ENCODE measurements at regions not wholly inside any gene's neighbourhood (a gene's known extent, or its start where the extent isn't known, plus 50 kb on each side); places are given as distances from the start of the nearest gene placed in this dataset.
"Not testable (repeated sequence)": the region's sequence is repeated elsewhere in the genome, so short reads cannot be mapped to it uniquely, and the experiment has no call there.

DNA sequence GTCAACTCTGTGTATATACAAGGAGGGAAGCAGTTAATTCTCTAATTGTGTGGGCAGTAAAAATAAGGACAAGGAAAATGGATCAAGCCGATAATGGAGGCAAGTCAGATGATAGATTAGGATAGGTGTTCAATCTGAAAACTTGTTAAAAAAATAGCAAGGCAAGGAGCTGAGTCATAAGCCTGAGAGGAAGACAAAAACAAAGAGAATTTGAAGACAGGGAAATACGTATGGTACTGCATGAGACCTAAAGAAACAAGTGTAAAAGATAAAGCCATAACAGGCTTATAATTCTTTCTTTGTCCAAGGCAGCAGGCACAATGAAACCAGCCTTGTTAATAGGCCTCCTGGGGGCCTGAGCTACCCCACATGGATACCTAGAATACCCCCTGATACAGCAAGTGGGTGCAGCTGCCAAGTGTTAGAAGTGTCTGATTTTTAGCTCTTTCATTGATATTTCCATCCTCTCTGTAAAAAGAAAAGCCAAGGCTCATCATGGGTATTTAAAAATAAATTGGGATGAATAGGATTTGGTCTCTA, 1570.6 kb upstream of the LRRTM3 start:
- no peak for DNase-seq (ENCODE audit: low read depth)

GRCh38 chr10:65358565-65358964, 1567.3 kb upstream of the LRRTM3 start:
- DNase-seq (ENCODE audit: low read depth), result no peak

DNA sequence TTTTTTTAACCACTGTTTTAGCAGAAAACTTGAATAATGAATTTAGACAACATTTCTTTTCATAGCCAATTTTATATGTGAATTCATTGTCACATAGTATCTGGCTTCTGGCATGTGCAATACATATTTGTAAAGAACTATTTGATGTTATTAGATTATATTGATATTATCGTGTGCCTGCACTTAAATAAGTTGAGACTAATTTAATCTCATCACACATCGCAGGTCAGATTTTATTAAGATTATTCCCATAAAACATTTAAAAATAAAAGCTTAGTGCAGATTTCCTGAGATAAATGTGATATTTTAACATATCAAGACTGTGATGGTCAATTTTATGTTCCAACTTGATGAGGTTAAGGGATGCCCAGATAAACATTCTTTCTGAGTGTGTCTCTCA, 1565.3 kb upstream of the LRRTM3 start:
- no peak for DNase-seq (ENCODE audit: low read depth)

- no peak for DNase-seq (ENCODE audit: low read depth)
These were observed 1560.0 kb upstream of the LRRTM3 start for GRCh38 chr10:65365878-65366277.

DNA sequence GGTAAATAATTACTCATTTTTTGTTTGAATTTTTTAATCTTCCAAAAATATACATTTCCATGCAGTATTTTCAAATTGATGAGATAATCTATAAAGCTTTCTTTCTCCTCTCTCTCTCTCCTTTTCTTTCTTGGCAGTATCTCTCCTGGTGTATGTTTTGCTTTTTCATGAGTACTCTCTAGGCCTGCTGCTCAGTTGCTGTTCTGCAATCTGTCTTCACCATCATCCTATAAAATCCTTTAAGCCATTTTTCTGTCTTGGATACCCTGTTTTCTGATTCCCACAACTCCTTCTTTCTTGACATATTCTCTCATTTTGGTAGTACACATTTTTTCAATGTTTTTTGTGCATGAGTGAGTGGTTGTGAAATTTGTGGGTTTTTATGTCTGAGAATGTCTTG, 1558.1 kb upstream of the LRRTM3 start:
- no peak for DNase-seq (ENCODE audit: low read depth)

GRCh38 chr10:65375528-65375927, 1550.3 kb upstream of the LRRTM3 start:
- no peak for DNase-seq (ENCODE audit: low read depth)

GRCh38 chr10:65377687-65378086, 1548.1 kb upstream of the LRRTM3 start:
- DNase-seq (ENCODE audit: low read depth), result no peak

GRCh38 chr10:65394502-65395297, 1531.1 kb upstream of the LRRTM3 start:
- DNase-seq (ENCODE audit: low read depth), result no peak

DNA sequence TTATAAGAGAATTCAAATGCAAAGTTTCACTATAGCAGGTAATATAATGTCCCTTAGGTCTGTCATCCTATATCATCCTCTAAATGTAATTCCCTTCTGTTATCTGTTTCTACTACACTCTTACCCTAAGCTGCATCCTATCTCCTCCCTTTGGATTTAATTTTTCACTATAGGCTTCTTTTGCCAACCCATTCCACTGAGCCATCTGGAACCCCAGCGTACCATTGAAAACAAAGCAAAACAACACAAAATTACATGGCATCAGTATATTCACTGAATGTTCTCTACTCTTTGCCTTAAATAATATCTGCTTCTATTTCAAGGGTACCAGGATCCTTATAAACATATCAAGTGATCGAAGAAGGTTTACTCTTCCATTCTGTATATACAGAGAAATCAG, 1530.2 kb upstream of the LRRTM3 start:
- no peak for DNase-seq (ENCODE audit: low read depth)

DNA sequence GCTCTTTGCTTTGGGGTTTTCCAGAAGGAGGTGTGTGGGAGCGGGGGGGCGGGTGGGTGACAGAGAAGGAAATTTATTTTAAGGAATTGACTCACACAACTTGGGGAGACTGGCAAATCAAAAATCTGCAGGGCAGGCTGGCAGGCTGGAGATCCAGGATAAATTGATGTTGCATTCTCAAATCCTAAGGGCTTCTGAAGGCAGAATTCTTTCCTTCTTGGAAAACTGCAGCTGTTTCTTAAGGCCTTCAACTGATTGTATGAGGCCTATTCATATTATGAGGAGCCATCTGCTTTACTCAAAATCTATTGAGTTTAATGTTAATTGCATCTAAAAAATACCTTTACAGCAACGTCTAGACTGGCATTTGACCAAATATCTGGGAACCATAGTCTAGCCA, 1528.8 kb upstream of the LRRTM3 start:
- DNase-seq (ENCODE audit: low read depth), result no peak

DNA sequence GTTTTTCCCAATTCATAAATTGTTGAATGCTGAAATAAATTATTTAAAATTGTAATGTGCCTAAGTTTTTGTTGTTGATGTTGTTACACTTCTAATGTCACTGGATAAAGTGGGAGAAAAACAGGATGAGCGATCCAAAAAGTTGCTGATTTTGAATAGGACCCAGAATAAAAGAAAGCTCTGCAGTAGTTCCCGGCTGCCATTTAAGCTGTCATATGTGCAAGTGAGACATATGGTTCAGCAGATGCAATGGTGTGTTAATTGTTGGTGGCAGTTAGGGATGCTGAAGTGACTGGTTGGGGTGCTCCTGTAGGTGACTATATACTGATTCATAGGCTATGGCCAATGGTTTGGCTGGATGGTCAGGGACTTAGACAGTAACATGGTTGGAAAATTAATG, 1517.4 kb upstream of the LRRTM3 start:
- no peak for DNase-seq (ENCODE audit: low read depth)

DNA sequence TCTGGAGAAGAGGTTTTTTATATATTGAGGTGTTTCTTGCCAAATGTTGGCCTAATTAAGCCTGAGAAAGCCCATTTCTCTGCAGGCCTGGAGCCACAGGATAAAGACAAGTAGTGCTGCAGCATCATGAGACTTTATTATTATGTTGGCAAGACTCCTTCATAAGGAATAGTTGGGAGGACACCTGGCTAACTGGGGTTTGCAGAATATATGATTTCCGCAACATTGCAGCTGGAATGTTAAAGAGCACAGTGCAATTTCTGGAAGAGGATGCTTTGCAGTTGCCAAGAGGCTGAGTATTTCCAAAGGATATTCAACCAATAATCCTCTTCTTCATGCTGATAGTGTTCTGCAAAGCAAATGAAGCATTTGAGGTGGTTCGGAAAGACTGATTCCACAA, 1512.8 kb upstream of the LRRTM3 start:
- DNase-seq (ENCODE audit: low read depth), result no peak

DNA sequence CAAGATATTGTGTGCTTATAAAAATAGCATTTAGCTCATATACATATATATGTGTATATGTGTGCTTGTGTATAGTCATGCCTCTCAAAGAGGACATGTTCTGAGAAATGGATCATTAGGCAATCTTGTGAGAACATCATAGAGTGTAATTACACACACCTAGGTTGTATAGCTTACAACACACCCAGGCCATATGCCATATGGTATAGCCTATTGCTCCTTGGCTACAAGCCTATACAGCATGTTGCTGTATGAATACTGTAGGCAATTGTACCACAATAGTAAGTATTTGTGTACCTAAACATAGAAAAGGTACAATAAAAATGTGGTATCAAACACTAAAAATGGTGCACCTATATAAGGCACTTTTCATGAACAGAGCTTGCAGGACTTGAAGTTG, 1510.5 kb upstream of the LRRTM3 start:
- DNase-seq (ENCODE audit: low read depth), result no peak

DNA sequence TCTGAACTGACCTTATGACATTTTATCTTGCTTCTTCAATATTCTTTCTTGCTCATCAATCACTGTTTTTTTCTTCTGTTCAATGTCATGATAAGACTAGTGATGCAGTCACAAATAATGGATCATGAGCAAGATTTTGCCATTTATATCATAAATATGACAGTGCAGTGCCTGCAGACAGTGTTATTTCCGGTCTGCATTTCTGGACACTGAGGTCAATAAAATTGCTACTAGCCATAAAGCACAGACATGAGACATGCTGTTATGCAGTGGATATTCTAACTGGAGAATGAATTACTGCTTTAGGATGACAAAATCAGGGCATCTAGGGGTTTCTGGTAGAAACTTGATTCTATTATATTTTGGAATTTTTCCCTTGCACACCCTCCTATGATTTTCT, 1509.7 kb upstream of the LRRTM3 start:
- no peak for DNase-seq (ENCODE audit: low read depth)

GRCh38 chr10:65419629-65420028, 1506.2 kb upstream of the LRRTM3 start:
- DNase-seq (ENCODE audit: low read depth), result no peak

- no peak for DNase-seq (ENCODE audit: low read depth)
These were observed 1502.8 kb upstream of the LRRTM3 start for GRCh38 chr10:65423043-65423442.

DNA sequence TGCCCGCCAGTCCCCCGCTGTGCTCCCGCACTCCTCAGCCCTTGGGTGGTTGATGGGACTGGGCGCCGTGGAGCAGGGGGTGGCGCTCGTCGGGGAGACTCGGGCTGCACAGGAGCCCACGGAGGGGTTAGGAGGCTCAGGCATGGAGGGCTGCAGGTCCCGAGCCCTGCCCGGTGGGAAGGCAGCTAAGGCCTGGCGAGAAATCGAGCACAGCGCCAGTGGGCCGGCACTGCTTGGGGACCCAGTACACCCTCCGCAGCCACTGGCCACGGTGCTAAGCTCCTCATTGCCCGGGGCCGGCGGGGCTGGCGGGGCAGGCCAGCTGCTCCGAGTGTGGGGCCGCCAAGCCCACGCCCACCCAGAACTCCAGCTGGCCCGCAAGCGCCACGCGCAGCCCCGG, 1496.5 kb upstream of the LRRTM3 start:
- not testable (repeated sequence) for DNase-seq (ENCODE audit: low read depth)

GRCh38 chr10:65430979-65431378, 1494.9 kb upstream of the LRRTM3 start:
- no peak for DNase-seq (ENCODE audit: low read depth)

DNA sequence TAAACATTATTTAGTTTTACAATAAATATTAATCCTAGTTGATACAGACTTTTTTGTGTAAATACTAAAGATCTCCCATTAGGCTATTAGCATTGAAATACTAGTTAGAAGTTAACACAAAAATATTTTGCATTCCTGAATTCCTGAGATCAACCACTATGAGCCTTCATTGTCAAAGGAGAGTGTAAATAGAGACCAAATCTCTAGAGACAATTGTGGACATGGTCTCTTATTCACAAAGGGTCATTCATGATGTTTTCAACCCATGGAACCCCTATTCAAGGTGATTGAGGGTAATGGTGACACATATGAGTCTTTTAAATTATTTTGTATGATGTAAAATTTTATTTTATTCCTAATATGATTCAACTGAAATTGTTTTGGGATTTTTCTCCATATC, 1454.8 kb upstream of the LRRTM3 start:
- no peak for DNase-seq (ENCODE audit: low read depth)

DNA sequence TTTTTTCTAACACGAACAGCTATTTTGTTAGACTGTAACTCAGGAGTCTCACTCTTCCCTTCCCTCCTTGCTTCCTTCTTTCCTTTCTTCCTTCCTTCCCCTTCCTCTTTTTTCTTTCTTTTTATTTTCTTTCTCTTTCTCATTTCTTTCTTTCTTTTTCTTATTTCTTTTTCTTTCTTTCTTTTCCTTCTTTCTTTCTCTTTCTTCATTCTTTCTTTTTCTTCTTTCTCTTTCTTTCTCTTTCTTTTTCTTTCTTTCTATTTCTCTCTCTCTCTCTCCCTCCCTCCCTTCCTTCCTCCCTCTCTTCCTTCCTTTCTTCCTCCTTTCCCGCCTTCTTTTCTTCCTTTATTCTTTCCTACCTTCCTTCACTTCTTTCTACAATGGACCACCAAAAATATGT, 1443.0 kb upstream of the LRRTM3 start:
- DNase-seq (ENCODE audit: low read depth), result no peak

GRCh38 chr10:65491799-65492198, 1434.0 kb upstream of the LRRTM3 start:
- no peak for DNase-seq (ENCODE audit: low read depth)

- no peak for DNase-seq (ENCODE audit: low read depth)
These were observed 1429.3 kb upstream of the LRRTM3 start for GRCh38 chr10:65496541-65496940.

GRCh38 chr10:65497837-65498236, 1428.0 kb upstream of the LRRTM3 start:
- no peak for DNase-seq (ENCODE audit: low read depth)

- no peak for DNase-seq (ENCODE audit: low read depth)
These were observed 1425.1 kb upstream of the LRRTM3 start for GRCh38 chr10:65500716-65501115.

All from fibroblast of gingiva (primary cell).